BJ (cell line): ENCODE measurements at regions not wholly inside any gene's neighbourhood (a gene's known extent, or its start where the extent isn't known, plus 50 kb on each side); places are given as distances from the start of the nearest gene placed in this dataset.

Experiments used
- CTCF ChIA-PET: fragments of 350-600 bp; formaldehyde crosslinking; extraction: SDS; loops from one replicate; lab custom pipeline; 2021; ENCODE audit warnings: antibody characterized with exemption, inconsistent platforms; lab: Yijun Ruan, JAX
- POLR2A ChIA-PET: fragments of 300-600 bp; sonication (Branson Sonifier 250); formaldehyde crosslinking; extraction: SDS; loops from one replicate; lab custom pipeline; 2021; ENCODE audit warnings: antibody characterized with exemption; lab: Charles Lee
- DNase-seq: peaks from one replicate; pipeline ENCODE4 v3.0.0-alpha.2; 2011; ENCODE audit warnings: low read depth
- H3K27me3 ChIP-seq: 2 replicates; pipeline ENCODE4 v1.6.0; 2011; ENCODE audit warnings: low read length; ENCODE audit not compliant: control insufficient read depth, insufficient read depth
- H3K36me3 ChIP-seq: 2 replicates; pipeline ENCODE4 v1.5.1; 2011; ENCODE audit warnings: low read length; ENCODE audit not compliant: control insufficient read depth, insufficient read depth
- H3K4me3 ChIP-seq: 2 replicates; pipeline ENCODE4 v1.5.1; 2011; ENCODE audit warnings: low read depth, mild to moderate bottlenecking, control low read depth, low read length
- CTCF ChIP-seq: IDR thresholded peaks from 2 replicates; pipeline ENCODE4 v1.5.1; 2011; ENCODE audit warnings: low read depth, mild to moderate bottlenecking, control low read depth, inconsistent platforms, low read length, moderate library complexity; ENCODE audit not compliant: insufficient read depth

- ChIA-PET CTCF (interaction anchor here (1.3 to 2.0 kb wide), 3 partner anchors 47 to 271 kb away, joined by 3 to 5 read pairs (median 4); no protein-coding TSS in a partner anchor), POLR2A (no interaction called here)
- no peak for DNase-seq
- Histone ChIP-seq H3K36me3 (no peaks in the 10 kb centered on the region), H3K4me3 (no peak overlapping the region), H3K27me3 (no peaks in the 10 kb centered on the region)
- TF ChIP-seq CTCF = no peak
Measured at GRCh38 chr2:71878626-71879508, 268.8 kb downstream of the CYP26B1 start.

GRCh38 chr2:71877636-71878035, 270.0 kb downstream of the CYP26B1 start:
- H3K27me3 ChIP-seq = no peaks in the 10 kb centered on the region

DNA sequence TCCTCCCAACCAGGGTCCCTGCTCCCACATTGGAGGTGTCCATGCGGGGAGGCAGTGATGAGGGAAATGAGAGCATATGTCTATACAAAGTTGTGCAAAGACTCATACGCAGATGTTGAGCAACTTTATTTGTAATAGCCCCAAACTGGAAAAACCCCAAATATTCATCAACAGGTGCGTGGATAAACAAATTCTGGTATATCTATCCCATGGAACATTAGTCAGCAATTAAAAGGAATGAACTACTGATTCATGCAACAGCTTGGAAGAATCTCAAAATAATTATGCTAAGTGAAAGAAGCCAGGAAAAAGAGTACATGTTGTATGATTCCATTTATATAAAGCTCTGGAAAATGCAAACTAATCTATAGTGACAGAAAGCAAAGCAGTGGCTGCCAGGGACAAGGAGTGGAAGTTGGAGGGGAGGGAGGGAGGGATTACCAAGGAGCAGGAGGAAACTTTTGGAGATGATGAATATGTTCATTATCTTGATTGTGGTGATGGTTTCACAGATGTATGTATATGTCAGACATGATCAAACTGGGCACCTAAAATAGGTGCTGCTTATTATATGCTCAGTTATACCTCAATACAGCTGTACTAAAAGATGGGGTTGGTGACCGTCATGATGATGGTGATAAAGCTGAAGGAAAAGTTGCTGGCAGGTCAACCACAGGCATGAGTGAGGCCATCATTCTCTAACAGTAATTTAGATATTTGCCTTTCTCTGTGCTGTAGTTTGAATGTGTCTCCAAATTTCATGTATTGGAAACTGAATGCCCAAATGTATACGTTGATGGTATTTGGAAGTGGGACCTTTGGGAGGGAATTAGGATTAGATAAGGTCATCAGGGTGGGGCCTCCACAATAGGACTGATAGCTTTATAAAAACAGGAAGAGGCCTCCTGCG, 270.9 kb downstream of the CYP26B1 start:
- Histone ChIP-seq H3K36me3 (no peaks in the 10 kb centered on the region), H3K4me3 (no peak overlapping the region), H3K27me3 (no peaks in the 10 kb centered on the region)
- CTCF ChIA-PET = interaction anchor here (1.2 kb wide), 1 partner anchor 118 kb away, joined by 4 read pairs; no protein-coding TSS in a partner anchor
- no peak for DNase-seq
- no peak for TF ChIP-seq CTCF
- POLR2A ChIA-PET = interaction anchor here (0.6 kb wide), 1 partner anchor 226 kb away, joined by 8 read pairs; no protein-coding TSS in a partner anchor

More at GRCh38 chr2:71877636-71878035, 270.0 kb downstream of the CYP26B1 start:
- ChIA-PET CTCF (no interaction called here), POLR2A (no interaction called here)
- Histone ChIP-seq H3K36me3 (no peaks in the 10 kb centered on the region), H3K4me3 (no peak overlapping the region)
- DNase-seq = no peak
- no peak for TF ChIP-seq CTCF

GRCh38 chr2:71872466-71873051, 275.1 kb downstream of the CYP26B1 start:
- ChIA-PET CTCF (interaction anchor here (0.6 to 3.0 kb wide), 7 partner anchors 8 to 122 kb away, joined by 3 to 12 read pairs (median 5); no protein-coding TSS in a partner anchor), POLR2A (no interaction called here)
- Histone ChIP-seq H3K36me3 (no peaks in the 10 kb centered on the region), H3K27me3 (peaks cover 4% of the 10 kb centered on the region), H3K4me3 (no peak overlapping the region)
- no peak for DNase-seq
- TF ChIP-seq CTCF = no peak
